Germinal center (tissue), 1 donor: ENCODE measurements at regions not wholly inside any gene's neighbourhood (a gene's known extent, or its start where the extent isn't known, plus 50 kb on each side); places are given as distances from the start of the nearest gene placed in this dataset.

Source experiments
- DNase-seq: peaks from one replicate; pipeline ENCODE4 v3.0.0; 2012; ENCODE audit warnings: mixed read lengths, low spot score

DNA sequence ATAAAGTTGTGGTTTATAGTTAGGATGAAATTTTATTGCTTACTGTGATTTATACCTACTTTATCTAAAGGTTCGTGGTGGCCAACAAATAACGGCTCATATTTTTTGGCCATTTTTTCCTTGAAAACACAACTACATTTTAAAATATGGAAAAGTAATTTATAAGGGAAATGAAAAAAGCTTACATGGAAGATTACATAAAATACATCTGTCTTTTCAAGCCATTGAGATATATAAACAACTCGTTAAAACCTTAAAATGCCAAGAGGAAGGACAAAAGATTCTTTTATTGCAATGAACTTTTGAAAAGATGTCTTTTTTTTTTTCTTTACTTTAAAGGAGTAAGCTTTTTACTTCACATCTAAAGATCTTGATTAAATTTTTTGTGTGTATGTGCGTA lies 55.4 kb upstream of the EYA4 start:
- DNase-seq: no peak

DNA sequence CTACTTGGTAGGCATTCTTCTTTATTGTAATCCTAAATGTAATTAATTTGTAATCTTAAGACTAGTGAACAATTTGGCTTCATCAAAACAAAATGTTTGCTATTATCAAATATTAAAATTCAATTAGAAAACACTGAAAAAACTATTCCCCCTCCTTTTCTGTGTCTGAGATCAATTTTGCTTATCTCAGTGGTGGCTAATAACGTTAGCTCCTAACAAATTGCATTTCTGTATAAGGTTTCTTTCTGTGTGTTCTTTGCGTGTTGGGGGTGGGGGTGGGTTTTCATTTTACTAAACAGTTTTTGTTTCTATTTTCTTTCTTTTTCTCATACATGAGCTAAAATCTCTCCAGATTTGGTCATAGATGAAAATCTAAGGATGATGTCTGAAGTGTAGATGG lies 54.0 kb upstream of the EYA4 start:
- DNase-seq: no peak

DNA sequence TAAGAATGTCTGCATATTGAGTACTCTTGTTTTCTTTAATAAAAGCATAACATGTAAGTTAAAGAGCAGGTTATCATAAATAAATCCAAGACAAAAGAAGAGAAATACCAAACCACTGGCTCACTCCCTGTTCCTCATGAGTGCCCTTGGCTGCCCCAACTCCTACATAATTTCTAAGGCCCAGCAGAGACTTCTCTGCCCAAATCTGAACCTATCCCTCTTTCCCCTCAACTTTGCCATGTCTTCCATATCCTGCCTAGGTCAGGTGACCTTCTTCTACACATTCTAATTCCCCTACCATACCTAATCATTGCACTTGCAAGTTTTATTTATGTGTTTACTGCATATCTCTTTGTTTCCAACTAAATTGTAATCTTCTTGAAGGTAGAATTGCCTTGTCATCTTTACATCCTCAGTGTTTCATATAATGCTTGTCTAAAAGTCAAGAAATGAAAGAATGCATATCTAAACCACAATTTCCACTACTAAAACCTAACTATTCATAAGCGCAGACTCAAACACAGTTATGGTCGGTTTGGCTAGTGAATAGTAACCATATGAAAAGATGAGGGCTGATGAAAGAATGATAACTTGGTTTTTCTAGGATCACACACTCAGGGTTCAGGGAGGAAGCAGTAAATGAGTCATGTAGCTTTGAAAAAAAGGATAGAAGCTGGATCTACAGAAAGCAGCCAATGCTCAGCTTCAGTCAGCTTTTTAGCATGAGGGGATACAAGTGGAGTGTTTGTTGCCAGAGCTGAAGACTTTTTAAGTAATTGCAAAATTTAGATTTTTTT lies 53.3 kb upstream of the EYA4 start:
- no peak for DNase-seq

DNA sequence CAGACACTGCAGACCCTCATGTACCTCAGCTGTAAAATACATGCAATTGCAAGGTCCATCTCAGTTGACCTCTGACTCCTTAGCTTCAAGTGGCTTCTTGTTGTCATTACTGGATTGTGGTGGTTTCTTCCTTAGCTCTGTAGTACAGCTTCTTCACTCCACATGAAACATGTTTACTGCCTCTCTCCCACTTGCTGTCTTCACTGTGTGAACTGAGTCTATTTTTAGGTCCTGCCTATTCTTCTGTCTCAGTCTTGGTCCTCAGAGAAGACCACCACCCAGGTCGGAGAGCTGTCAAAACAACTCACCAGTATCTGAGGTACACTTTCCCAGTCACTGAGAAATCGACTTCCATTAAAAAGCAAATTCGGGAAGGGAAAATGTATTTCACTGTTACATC lies 50.2 kb upstream of the EYA4 start:
- no peak for DNase-seq

DNA sequence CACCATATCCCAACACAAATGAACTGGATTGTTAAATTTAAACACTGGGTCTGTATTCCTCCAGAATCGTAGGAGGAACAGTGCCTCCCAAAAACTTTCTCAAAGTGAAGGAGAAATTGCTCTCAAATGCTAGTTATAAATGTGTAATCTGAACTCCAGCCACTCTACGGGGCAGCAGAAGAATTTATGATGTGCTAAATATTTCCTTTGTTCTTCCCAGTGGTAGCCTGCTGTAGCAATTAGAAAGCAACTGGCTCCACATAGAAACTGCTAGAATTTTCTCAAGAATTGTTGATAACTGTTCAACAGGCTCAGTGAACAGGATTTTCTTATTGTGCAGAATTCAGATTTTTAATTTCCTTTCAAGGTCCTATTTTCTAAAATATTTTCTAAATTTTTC lies 49.8 kb upstream of the EYA4 start:
- no peak for DNase-seq
